ENCODE measurements at regions not wholly inside any gene's neighbourhood (a gene's known extent, or its start where the extent isn't known, plus 50 kb on each side); places are given as distances from the start of the nearest gene placed in this dataset.

DNA sequence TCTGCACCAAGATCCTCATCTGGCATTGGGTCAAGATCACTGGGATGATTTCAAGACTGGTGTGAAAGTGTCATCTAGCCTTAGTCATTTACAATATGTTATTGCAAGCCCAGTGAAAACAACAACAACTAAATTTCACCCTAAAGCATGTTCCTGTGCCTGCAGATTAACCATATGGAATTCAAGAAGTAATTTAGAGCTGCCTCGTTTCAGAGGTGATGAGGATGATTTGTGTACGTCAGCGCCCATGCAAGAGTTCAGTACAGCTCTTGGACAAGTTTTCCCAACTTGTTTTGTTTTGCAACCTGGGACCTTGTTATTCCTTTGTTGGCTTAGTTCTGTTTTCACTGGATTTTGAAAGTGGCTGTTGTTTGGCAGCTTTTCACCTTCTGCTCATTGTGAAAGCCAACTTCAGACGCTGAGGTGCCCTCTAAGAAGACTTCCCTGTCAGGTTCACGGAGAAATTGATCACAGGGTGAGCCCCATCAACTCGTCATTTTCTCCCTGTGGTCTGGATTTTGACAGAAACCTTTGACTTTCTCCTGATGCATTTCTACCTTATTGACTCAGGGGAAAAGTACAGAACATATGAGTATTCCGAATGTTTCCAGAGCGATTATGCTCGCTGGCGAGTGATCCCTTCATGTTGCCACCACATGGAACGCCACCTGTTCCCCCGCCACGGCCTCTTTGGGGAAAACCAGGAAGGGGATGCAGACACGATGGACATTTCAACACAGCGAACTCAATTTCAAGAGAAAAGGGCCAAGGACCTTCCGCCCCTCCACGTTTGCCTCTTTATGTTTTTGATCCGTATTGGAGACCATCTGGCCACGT, 85.6 kb downstream of the FOXL1 start:
- H3K27ac Mint-ChIP-seq = no peak overlapping the region
- H3K4me3 Mint-ChIP-seq = no peak overlapping the region
- H3K4me1 Mint-ChIP-seq = peaks cover 32% of the 10 kb centered on the region
- TF ChIP-seq, protein P1, sequence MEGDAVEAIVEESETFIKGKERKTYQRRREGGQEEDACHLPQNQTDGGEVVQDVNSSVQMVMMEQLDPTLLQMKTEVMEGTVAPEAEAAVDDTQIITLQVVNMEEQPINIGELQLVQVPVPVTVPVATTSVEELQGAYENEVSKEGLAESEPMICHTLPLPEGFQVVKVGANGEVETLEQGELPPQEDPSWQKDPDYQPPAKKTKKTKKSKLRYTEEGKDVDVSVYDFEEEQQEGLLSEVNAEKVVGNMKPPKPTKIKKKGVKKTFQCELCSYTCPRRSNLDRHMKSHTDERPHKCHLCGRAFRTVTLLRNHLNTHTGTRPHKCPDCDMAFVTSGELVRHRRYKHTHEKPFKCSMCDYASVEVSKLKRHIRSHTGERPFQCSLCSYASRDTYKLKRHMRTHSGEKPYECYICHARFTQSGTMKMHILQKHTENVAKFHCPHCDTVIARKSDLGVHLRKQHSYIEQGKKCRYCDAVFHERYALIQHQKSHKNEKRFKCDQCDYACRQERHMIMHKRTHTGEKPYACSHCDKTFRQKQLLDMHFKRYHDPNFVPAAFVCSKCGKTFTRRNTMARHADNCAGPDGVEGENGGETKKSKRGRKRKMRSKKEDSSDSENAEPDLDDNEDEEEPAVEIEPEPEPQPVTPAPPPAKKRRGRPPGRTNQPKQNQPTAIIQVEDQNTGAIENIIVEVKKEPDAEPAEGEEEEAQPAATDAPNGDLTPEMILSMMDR (IDR thresholded peaks at IDR 0.05; ENCODE audit: unreplicated experiment) = no peak
- H3K9me3 Mint-ChIP-seq = peaks cover 9% of the 10 kb centered on the region
- H3K27me3 Mint-ChIP-seq (ENCODE audit: low read depth) = peaks cover 22% of the 10 kb centered on the region
- H3K36me3 Mint-ChIP-seq = no peaks in the 10 kb centered on the region
- no peak for DNase-seq (ENCODE audit: low spot score in 2 of 2, unreplicated experiment in 2 of 2)

DNA sequence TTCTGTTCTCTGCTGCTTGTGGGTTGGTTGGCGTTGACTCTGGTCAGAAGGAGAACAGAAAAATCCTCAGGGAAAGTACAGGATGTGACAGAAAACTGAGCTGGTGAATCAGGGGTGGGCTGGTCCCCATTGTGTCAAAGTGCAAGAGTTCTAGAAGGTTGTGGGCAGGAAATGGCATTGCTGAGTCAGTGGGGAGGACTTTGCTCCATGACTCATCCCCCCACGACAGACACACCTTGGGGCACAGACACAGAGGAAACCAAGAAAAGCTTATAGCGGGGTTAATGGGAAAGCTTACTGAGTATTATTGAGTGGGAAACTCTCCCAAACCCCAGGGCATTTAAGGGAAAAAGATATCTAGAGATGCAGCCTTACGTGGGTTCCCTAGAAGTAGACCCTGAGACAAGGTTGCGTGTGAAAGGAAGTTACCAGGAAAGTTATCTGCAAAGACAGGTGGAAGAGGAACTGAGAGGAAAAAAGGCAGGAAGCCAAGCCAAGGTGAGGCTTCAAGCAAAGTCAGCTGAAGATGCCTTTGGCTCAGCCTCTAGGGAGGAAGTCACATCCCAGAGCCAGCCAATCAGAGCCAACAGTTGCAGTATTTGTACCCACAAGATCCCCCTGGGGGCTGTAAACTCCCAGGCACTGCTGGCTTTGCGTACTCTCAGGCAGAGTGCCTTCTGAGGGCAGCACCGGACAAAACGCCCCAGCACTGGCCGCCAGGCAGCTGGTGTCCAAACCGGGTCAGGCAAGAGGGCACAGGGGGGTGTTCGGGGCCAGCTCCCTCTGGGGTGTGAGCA, 86.4 kb downstream of the FOXL1 start:
- Mint-ChIP-seq H3K4me3 (no peak overlapping the region), H3K9me3 (peaks cover 2% of the 10 kb centered on the region), H3K4me1 (peaks cover 35% of the 10 kb centered on the region), H3K27me3 (ENCODE audit: low read depth) (peaks cover 28% of the 10 kb centered on the region), H3K27ac (no peak overlapping the region), H3K36me3 (no peaks in the 10 kb centered on the region)
- DNase-seq (ENCODE audit: low spot score in 2 of 2, unreplicated experiment in 2 of 2) = no peak
- TF ChIP-seq, protein P1 (IDR thresholded peaks at IDR 0.05; ENCODE audit: unreplicated experiment) = no peak

DNA sequence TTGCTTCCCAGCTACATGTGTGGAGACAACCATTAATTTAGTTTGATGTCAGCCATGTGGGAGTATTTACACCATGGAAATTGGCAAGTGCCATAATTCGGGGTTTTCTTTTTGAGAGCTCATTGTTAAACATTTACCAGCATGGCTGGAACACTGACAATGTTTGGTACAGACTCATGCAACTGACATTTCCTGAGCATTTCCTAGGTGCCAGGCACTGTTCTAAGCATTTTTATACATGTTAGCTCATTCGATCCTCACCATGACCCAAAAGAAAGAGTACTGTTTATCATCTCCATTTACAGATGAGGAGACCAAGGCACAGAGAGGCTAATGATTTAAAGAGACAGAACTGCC, 86.9 kb downstream of the FOXL1 start:
- no peaks in the 10 kb centered on the region for H3K36me3 Mint-ChIP-seq
- no peak for DNase-seq (ENCODE audit: low spot score in 2 of 2, unreplicated experiment in 2 of 2)
- H3K27ac Mint-ChIP-seq = no peak overlapping the region
- TF ChIP-seq, protein P1 (IDR thresholded peaks at IDR 0.05; ENCODE audit: unreplicated experiment) = no peak
- peaks cover 25% of the 10 kb centered on the region for H3K27me3 Mint-ChIP-seq (ENCODE audit: low read depth)
- H3K4me3 Mint-ChIP-seq = no peak overlapping the region
- H3K4me1 Mint-ChIP-seq = peaks cover 40% of the 10 kb centered on the region
- H3K9me3 Mint-ChIP-seq = no peaks in the 10 kb centered on the region

DNA sequence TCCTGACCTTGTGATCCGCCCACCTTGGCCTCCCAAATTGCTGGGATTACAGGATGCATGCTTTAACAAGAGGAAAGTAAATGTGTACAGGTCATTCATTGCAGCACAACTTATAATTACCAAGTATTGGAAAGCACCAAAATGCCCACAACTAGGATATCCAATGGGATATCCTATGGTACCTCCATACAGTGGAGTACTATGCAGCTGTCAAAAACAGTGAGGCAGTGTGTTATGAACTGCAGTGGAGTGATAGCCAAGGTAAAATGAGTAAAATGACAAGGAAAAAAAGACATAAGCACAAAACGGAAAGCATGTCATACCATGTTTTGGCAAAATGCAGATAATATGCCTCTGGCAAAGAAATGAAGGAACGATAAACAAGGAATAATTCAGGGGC, 87.6 kb downstream of the FOXL1 start:
- TF ChIP-seq, protein P1 (IDR thresholded peaks at IDR 0.05; ENCODE audit: unreplicated experiment) = no peak
- H3K4me3 Mint-ChIP-seq = no peak overlapping the region
- no peak for DNase-seq (ENCODE audit: low spot score in 2 of 2, unreplicated experiment in 2 of 2)
- H3K4me1 Mint-ChIP-seq = peaks cover 44% of the 10 kb centered on the region
- no peaks in the 10 kb centered on the region for H3K9me3 Mint-ChIP-seq
- H3K36me3 Mint-ChIP-seq = no peaks in the 10 kb centered on the region
- peaks cover 25% of the 10 kb centered on the region for H3K27me3 Mint-ChIP-seq (ENCODE audit: low read depth)
- no peak overlapping the region for H3K27ac Mint-ChIP-seq

DNA sequence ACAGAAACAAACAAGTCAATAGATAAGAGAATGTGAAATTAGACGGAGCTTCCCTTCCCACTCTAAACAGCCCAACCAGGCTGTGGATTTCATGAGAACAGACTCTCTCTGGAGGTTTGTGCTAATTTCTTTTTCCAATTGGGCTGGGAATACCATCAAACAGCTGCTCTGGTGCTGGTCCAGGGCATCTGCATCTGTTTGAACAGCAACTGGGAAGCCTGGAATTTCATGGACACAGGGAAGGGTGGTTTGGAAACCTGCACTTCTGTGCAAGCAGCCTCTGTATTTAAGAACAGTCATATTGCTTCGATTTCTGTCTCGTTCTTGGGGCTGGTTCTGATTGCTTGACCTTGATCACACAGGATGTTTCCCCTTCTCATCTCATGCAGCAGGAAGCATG, 88.7 kb downstream of the FOXL1 start:
- H3K9me3 Mint-ChIP-seq = no peaks in the 10 kb centered on the region

More for the DNA sequence above, 88.7 kb downstream of the FOXL1 start:
- Mint-ChIP-seq H3K4me3 (no peak overlapping the region), H3K4me1 (peaks cover 46% of the 10 kb centered on the region), H3K27ac (no peak overlapping the region), H3K36me3 (no peaks in the 10 kb centered on the region), H3K27me3 (ENCODE audit: low read depth) (peaks cover 28% of the 10 kb centered on the region)
- TF ChIP-seq, protein P1 (IDR thresholded peaks at IDR 0.05; ENCODE audit: unreplicated experiment) = no peak
- DNase-seq (ENCODE audit: low spot score in 2 of 2, unreplicated experiment in 2 of 2) = no peak
